ENCODE measurements at regions not wholly inside any gene's neighbourhood (a gene's known extent, or its start where the extent isn't known, plus 50 kb on each side); places are given as distances from the start of the nearest gene placed in this dataset.
"Not testable (repeated sequence)": the region's sequence is repeated elsewhere in the genome, so short reads cannot be mapped to it uniquely, and the experiment has no call there.

- peaks cover 3% of the 10 kb centered on the region for H3K36me3 Mint-ChIP-seq
- Histone ChIP-seq H3F3A (ENCODE audit: low read depth) (no peaks in the 10 kb centered on the region), H3K27ac (no peak overlapping the region), H3K79me2 (ENCODE audit: low read depth) (no peaks in the 10 kb centered on the region), H3K4me3 (no peak overlapping the region), H3K4me1 (no peaks in the 10 kb centered on the region), H3K36me3 (no peaks in the 10 kb centered on the region), H3K27me3 (no peaks in the 10 kb centered on the region), H4K20me1 (ENCODE audit: low read depth) (no peaks in the 10 kb centered on the region), H3K4me2 (no peak overlapping the region), H3K9me3 (ENCODE audit: low read depth) (no peaks in the 10 kb centered on the region), H3K9ac (no peak overlapping the region), H2AFZ (replicated peaks) (no peak overlapping the region)
- peaks cover 18% of the 10 kb centered on the region for H3K27me3 Mint-ChIP-seq (ENCODE audit: insufficient read depth, low read depth)
- no peak overlapping the region for H3K4me3 Mint-ChIP-seq
- DNase-seq (ENCODE audit: low spot score): no peak
- H3K4me1 Mint-ChIP-seq: peaks cover 16% of the 10 kb centered on the region
- TF ChIP-seq EZH2phosphoT487 (IDR thresholded peaks at IDR 0.05) (no peak), EZH2 (IDR thresholded peaks at IDR 0.05) (no peak), CTCF (IDR thresholded peaks at IDR 0.05) (no peak)
- peaks cover 2% of the 10 kb centered on the region for H3K9me3 Mint-ChIP-seq
- H3K27ac Mint-ChIP-seq: peak overlapping the region; percentile 7
These were observed 118.0 kb upstream of the ZBTB40 start for GRCh38 chr1:22333516-22334121.

- Mint-ChIP-seq H3K4me1 (peaks cover 13% of the 10 kb centered on the region), H3K27ac (no peak overlapping the region), H3K36me3 (peaks cover 3% of the 10 kb centered on the region), H3K27me3 (ENCODE audit: insufficient read depth, low read depth) (peaks cover 16% of the 10 kb centered on the region), H3K9me3 (peaks cover 2% of the 10 kb centered on the region), H3K4me3 (no peak overlapping the region)
- H3K4me3 ChIP-seq: no peak overlapping the region
- H3K27me3 ChIP-seq: no peaks in the 10 kb centered on the region
- H3K9ac ChIP-seq: no peak overlapping the region
- no peaks in the 10 kb centered on the region for H3K36me3 ChIP-seq
- no peaks in the 10 kb centered on the region for H3K79me2 ChIP-seq (ENCODE audit: low read depth)
- H3K9me3 ChIP-seq (ENCODE audit: low read depth): no peaks in the 10 kb centered on the region
- H4K20me1 ChIP-seq (ENCODE audit: low read depth): no peaks in the 10 kb centered on the region
- H3K27ac ChIP-seq: no peak overlapping the region
- no peak for TF ChIP-seq EZH2 (IDR thresholded peaks at IDR 0.05)
- TF ChIP-seq EZH2phosphoT487 (IDR thresholded peaks at IDR 0.05): no peak
- TF ChIP-seq CTCF (IDR thresholded peaks at IDR 0.05): no peak
- no peaks in the 10 kb centered on the region for H3F3A ChIP-seq (ENCODE audit: low read depth)
- no peak overlapping the region for H3K4me2 ChIP-seq
- no peak for DNase-seq (ENCODE audit: low spot score)
- H2AFZ ChIP-seq (replicated peaks): no peak overlapping the region
- no peaks in the 10 kb centered on the region for H3K4me1 ChIP-seq
These were observed 116.6 kb upstream of the ZBTB40 start for GRCh38 chr1:22334860-22335550.

GRCh38 chr1:22336274-22336673, 115.4 kb upstream of the ZBTB40 start:
- H2AFZ ChIP-seq (replicated peaks); H3K4me2 ChIP-seq; H3K4me3 Mint-ChIP-seq; H4K20me1 ChIP-seq (ENCODE audit: low read depth); H3K9me3 ChIP-seq (ENCODE audit: low read depth); H3K27ac ChIP-seq; H3K4me3 ChIP-seq; H3K9me3 Mint-ChIP-seq; H3K27ac Mint-ChIP-seq; H3K4me1 ChIP-seq; H3K9ac ChIP-seq; H3K4me1 Mint-ChIP-seq; H3K27me3 ChIP-seq; H3K79me2 ChIP-seq (ENCODE audit: low read depth); H3F3A ChIP-seq (ENCODE audit: low read depth); H3K36me3 ChIP-seq; DNase-seq (ENCODE audit: low spot score); H3K36me3 Mint-ChIP-seq: not testable (repeated sequence)
- H3K27me3 Mint-ChIP-seq (ENCODE audit: insufficient read depth, low read depth): peaks cover 13% of the 10 kb centered on the region

- H3K27me3 ChIP-seq; H3K4me1 ChIP-seq; H4K20me1 ChIP-seq (ENCODE audit: low read depth); H3K27ac ChIP-seq; H3F3A ChIP-seq (ENCODE audit: low read depth); H3K36me3 ChIP-seq; H3K4me2 ChIP-seq; H2AFZ ChIP-seq (replicated peaks); H3K27ac Mint-ChIP-seq; H3K4me3 Mint-ChIP-seq; H3K9me3 ChIP-seq (ENCODE audit: low read depth); H3K79me2 ChIP-seq (ENCODE audit: low read depth); H3K4me1 Mint-ChIP-seq; H3K9me3 Mint-ChIP-seq; DNase-seq (ENCODE audit: low spot score); H3K4me3 ChIP-seq; H3K36me3 Mint-ChIP-seq; H3K9ac ChIP-seq: not testable (repeated sequence)
- peaks cover 13% of the 10 kb centered on the region for H3K27me3 Mint-ChIP-seq (ENCODE audit: insufficient read depth, low read depth)
These were observed 114.7 kb upstream of the ZBTB40 start for GRCh38 chr1:22336696-22337545.

Data from neural progenitor cell (in vitro differentiated cells).